Ovary (tissue), 7 donors: ENCODE measurements at regions not wholly inside any gene's neighbourhood (a gene's known extent, or its start where the extent isn't known, plus 50 kb on each side); places are given as distances from the start of the nearest gene placed in this dataset.

Experiments
- DNase-seq, 5 donors: peaks; one replicate each; pipeline ENCODE4 v3.0.0-alpha.2; 2019 to 2020
- H3K27ac ChIP-seq, 2 donors: fragments of 200-600 bp; one replicate each; pipeline versions ENCODE4 v1.5.1 to v1.8.0; 2019 to 2022
- H3K27me3 ChIP-seq: fragments of 200-600 bp; one replicate; pipeline ENCODE4 v1.8.0; 2022
- H3K36me3 ChIP-seq: fragments of 200-600 bp; sonication (generic); one replicate; pipeline ENCODE4 v1.5.1; 2019
- H3K4me1 ChIP-seq: one replicate; pipeline ENCODE4 v1.8.1; 2013; ENCODE audit warnings: mild to moderate bottlenecking, moderate library complexity; ENCODE audit not compliant: insufficient read depth
- H3K4me3 ChIP-seq: fragments of 200-600 bp; sonication (generic); one replicate; pipeline ENCODE4 v1.5.1; 2017
- H3K9me3 ChIP-seq, 2 donors: fragments of 200-600 bp in 1 of 2; sonication (generic) in 1 of 2; one replicate each; pipeline versions ENCODE4 v1.5.1 to v1.8.1; 2013 to 2019; ENCODE audit warnings: mild to moderate bottlenecking in 1 of 2, moderate library complexity in 1 of 2
- CTCF ChIP-seq, 3 donors: fragments of 450-650 bp in 2 of 3; fragments of 200-600 bp in 1 of 3; IDR thresholded peaks; one replicate each; pipeline versions ENCODE4 v1.5.1 to v1.8.0; 2016 to 2022; ENCODE audit warnings: antibody characterized with exemption in 3 of 3, mild to moderate bottlenecking in 1 of 3
- EP300 ChIP-seq: sonication (generic); formaldehyde crosslinking; IDR thresholded peaks from one replicate; pipeline ENCODE4 v1.6.1; 2017; ENCODE audit warnings: antibody characterized with exemption
- POLR2A ChIP-seq: fragments of 450-650 bp; IDR thresholded peaks from one replicate; pipeline ENCODE4 v1.6.1; 2017; ENCODE audit warnings: antibody characterized with exemption, mild to moderate bottlenecking, moderate library complexity
- WGBS, 3 donors: extraction: QIAGEN DNeasy Blood & Tissue Kit in 1 of 3; methylation state at CpG; one replicate each; pipeline versions ENCODE4 v1.1.5 to v1.1.7; 2013 to 2017; 5-methylcytosine and 5-hydroxymethylcytosine counted together
- intact Hi-C, 4 donors: fragments of 100-400 bp; cut with DNase I; formaldehyde crosslinking; loops; one replicate each; pipeline versions ENCODE4 v1.11.0 to v1.15.1; 2022 to 2023
- donor health status: DM: no; HTN: no; CAD: no; lungs with moderate emphysema.
- donor health status: DM: no; HTN: no; CAD: no.
- donor health status: Bipolar disorder and iron deficiency.
- donor health status: DM: no; HTN: no; CAD: no.
- donor health status: DM: yes; HTN: yes; CAD: no.

GRCh38 chr6:169988769-169989550 lies 237.5 kb downstream of the ERMARD start:
- no peaks in the 10 kb centered on the region for H3K4me1 ChIP-seq
- no peak overlapping the region for H3K4me3 ChIP-seq
- DNase-seq, result no peak
- no peak for TF ChIP-seq POLR2A
- no peak for TF ChIP-seq CTCF (IDR thresholded peaks at IDR 0.05)
- no peak for TF ChIP-seq EP300
- H3K27me3 ChIP-seq, result no peaks in the 10 kb centered on the region
- no peaks in the 10 kb centered on the region for H3K9me3 ChIP-seq
- 90 to 93% (median 93%) methylated on average over 25 of the region's 25 CpGs for WGBS, 3 donors
- H3K27ac ChIP-seq, result no peak overlapping the region
- intact Hi-C loops, result no loop called here
- no peaks in the 10 kb centered on the region for H3K36me3 ChIP-seq

GRCh38 chr6:169986848-169987498 lies 235.6 kb downstream of the ERMARD start:
- 85 to 88% (median 87%) methylated on average over 25 to 35 of the region's 35 CpGs for WGBS, 3 donors
- Histone ChIP-seq H3K27me3 (no peaks in the 10 kb centered on the region), H3K4me1 (no peaks in the 10 kb centered on the region), H3K36me3 (no peaks in the 10 kb centered on the region), H3K27ac (no peak overlapping the region), H3K4me3 (no peak overlapping the region), H3K9me3 (no peaks in the 10 kb centered on the region)
- DNase-seq, result no peak
- intact Hi-C loops, result loop anchor here in 1 of 4 donors (2.0 kb wide), 1 partner anchor 60 kb away; no protein-coding TSS in a partner anchor
- no peak for TF ChIP-seq EP300
- no peak for TF ChIP-seq CTCF (IDR thresholded peaks at IDR 0.05)
- TF ChIP-seq POLR2A, result no peak

- intact Hi-C loops, result loop anchor here in 1 of 4 donors (2.0 kb wide), 1 partner anchor 60 kb away; no protein-coding TSS in a partner anchor
- WGBS, 3 donors, result 92 to 93% (median 93%) methylated on average over 24 to 30 of the region's 30 CpGs
- Histone ChIP-seq H3K27ac (no peak overlapping the region), H3K27me3 (no peaks in the 10 kb centered on the region), H3K36me3 (no peaks in the 10 kb centered on the region), H3K4me3 (no peak overlapping the region), H3K4me1 (no peaks in the 10 kb centered on the region), H3K9me3 (no peaks in the 10 kb centered on the region)
- TF ChIP-seq POLR2A (no peak), CTCF (IDR thresholded peaks at IDR 0.05) (no peak), EP300 (no peak)
- no peak for DNase-seq
Measured at GRCh38 chr6:169986171-169986847, 234.9 kb downstream of the ERMARD start.

- TF ChIP-seq EP300 (no peak), CTCF (IDR thresholded peaks at IDR 0.05) (no peak), POLR2A (no peak)
- intact Hi-C loops, result loop anchor here in 1 of 4 donors (2.0 kb wide), 1 partner anchor 61 kb away; no protein-coding TSS in a partner anchor
- 86 to 91% (median 91%) methylated on average over 38 of the region's 38 CpGs for WGBS, 3 donors
- Histone ChIP-seq H3K4me3 (no peak overlapping the region), H3K4me1 (no peaks in the 10 kb centered on the region), H3K36me3 (no peaks in the 10 kb centered on the region), H3K9me3 (no peaks in the 10 kb centered on the region), H3K27me3 (no peaks in the 10 kb centered on the region), H3K27ac (no peak overlapping the region)
- DNase-seq, result no peak
Measured at GRCh38 chr6:169985121-169986015, 233.9 kb downstream of the ERMARD start.
